H9 (cell line): ENCODE measurements at regions not wholly inside any gene's neighbourhood (a gene's known extent, or its start where the extent isn't known, plus 50 kb on each side); places are given as distances from the start of the nearest gene placed in this dataset.

ENCODE experiments used
- DNase-seq: peaks from one replicate; pipeline ENCODE4 v3.0.0-alpha.2; 2017
- H2AFZ ChIP-seq: one replicate; pipeline ENCODE4 v1.6.1; 2013; ENCODE audit warnings: mild to moderate bottlenecking, low read length, control low read depth, moderate library complexity
- H2AK5ac ChIP-seq: 2 replicates; pipeline ENCODE4 v1.6.1; 2013; ENCODE audit warnings: low read length, control low read depth, mixed read lengths; ENCODE audit not compliant: insufficient read length
- H2BK120ac ChIP-seq: one replicate; pipeline ENCODE4 v1.6.1; 2013; ENCODE audit warnings: low read depth, mild to moderate bottlenecking, low read length, control low read depth, inconsistent platforms; ENCODE audit not compliant: poor library complexity, severe bottlenecking
- H2BK12ac ChIP-seq: 2 replicates; pipeline ENCODE4 v1.6.1; 2013; ENCODE audit warnings: low read length, control low read depth, mixed read lengths, low read depth; ENCODE audit not compliant: insufficient read length
- H2BK15ac ChIP-seq: 2 replicates; pipeline ENCODE4 v1.6.1; 2013; ENCODE audit warnings: low read depth, low read length, control low read depth
- H2BK20ac ChIP-seq: one replicate; pipeline ENCODE4 v1.6.1; 2013; ENCODE audit warnings: low read depth, mild to moderate bottlenecking, low read length, control low read depth, inconsistent platforms; ENCODE audit not compliant: poor library complexity, severe bottlenecking
- H2BK5ac ChIP-seq: 2 replicates; pipeline ENCODE4 v1.6.1; 2013; ENCODE audit warnings: low read length, control low read depth, mixed read lengths; ENCODE audit not compliant: insufficient read length
- H3K14ac ChIP-seq: 2 replicates; pipeline ENCODE4 v1.6.1; 2013; ENCODE audit warnings: low read length, control low read depth; ENCODE audit not compliant: insufficient read depth
- H3K18ac ChIP-seq: 2 replicates; pipeline ENCODE4 v1.6.1; 2013; ENCODE audit warnings: low read depth, mild to moderate bottlenecking, mixed read lengths, low read length, control low read depth; ENCODE audit not compliant: insufficient read length
- H3K23ac ChIP-seq: 2 replicates; pipeline ENCODE4 v1.6.1; 2013; ENCODE audit warnings: low read length, control low read depth, mixed read lengths, low read depth; ENCODE audit not compliant: insufficient read length
- H3K23me2 ChIP-seq: 2 replicates; pipeline ENCODE4 v1.6.1; 2013; ENCODE audit warnings: low read depth, mild to moderate bottlenecking, mixed read lengths, low read length, control low read depth; ENCODE audit not compliant: insufficient read length, poor library complexity, severe bottlenecking
- H3K27ac ChIP-seq: 2 replicates; pipeline ENCODE4 v1.5.1; 2013; ENCODE audit warnings: low read length, control low read depth, mixed read lengths, low read depth; ENCODE audit not compliant: insufficient read length
- H3K27me3 ChIP-seq: 2 replicates; pipeline ENCODE4 v1.6.1; 2013; ENCODE audit warnings: low read length, control low read depth, inconsistent platforms; ENCODE audit not compliant: insufficient read depth
- H3K4ac ChIP-seq: 2 replicates; pipeline ENCODE4 v1.6.1; 2013; ENCODE audit warnings: low read depth, mild to moderate bottlenecking, control low read depth, inconsistent platforms, low read length, moderate library complexity
- H3K4me1 ChIP-seq: 2 replicates; pipeline ENCODE4 v1.6.1; 2013; ENCODE audit warnings: low read length, control low read depth, inconsistent platforms; ENCODE audit not compliant: insufficient read depth
- H3K4me2 ChIP-seq: 2 replicates; pipeline ENCODE4 v1.6.1; 2013; ENCODE audit warnings: low read length, control low read depth, mixed read lengths; ENCODE audit not compliant: insufficient read length, insufficient read depth
- H3K56ac ChIP-seq: 2 replicates; pipeline ENCODE4 v1.6.1; 2013; ENCODE audit warnings: low read depth, mild to moderate bottlenecking, mixed read lengths, low read length, control low read depth; ENCODE audit not compliant: insufficient read length
- H3K79me1 ChIP-seq: 2 replicates; pipeline ENCODE4 v1.6.1; 2013; ENCODE audit warnings: low read depth, mild to moderate bottlenecking, moderate library complexity, low read length, control low read depth, inconsistent platforms; ENCODE audit not compliant: insufficient read depth, poor library complexity, severe bottlenecking
- H3K79me2 ChIP-seq: 2 replicates; pipeline ENCODE4 v1.6.1; 2013; ENCODE audit warnings: low read length, control low read depth, inconsistent platforms; ENCODE audit not compliant: insufficient read depth
- H3K9ac ChIP-seq: 2 replicates; pipeline ENCODE4 v1.6.1; 2013; ENCODE audit warnings: low read length, control low read depth, mixed read lengths; ENCODE audit not compliant: insufficient read length; ENCODE audit errors: extremely low read depth
- H3K9me3 ChIP-seq: one replicate; pipeline ENCODE4 v1.6.1; 2013; ENCODE audit warnings: low read depth, low read length, inconsistent platforms; ENCODE audit not compliant: control insufficient read depth
- H3T11ph ChIP-seq: one replicate; pipeline ENCODE4 v1.6.1; 2013; ENCODE audit warnings: mild to moderate bottlenecking, low read length, control low read depth, inconsistent platforms
- H4K20me1 ChIP-seq: one replicate; pipeline ENCODE4 v1.6.1; 2013; ENCODE audit not compliant: control insufficient read depth, insufficient read length, insufficient read depth
- H4K5ac ChIP-seq: 2 replicates; pipeline ENCODE4 v1.6.1; 2013; ENCODE audit warnings: low read depth, mild to moderate bottlenecking, mixed read lengths, low read length, control low read depth; ENCODE audit not compliant: insufficient read length
- H4K8ac ChIP-seq: replicated peaks from 2 replicates; pipeline ENCODE4 v1.6.1; 2013; ENCODE audit warnings: low read length, control low read depth, mixed read lengths, low read depth; ENCODE audit not compliant: insufficient read length
- H4K91ac ChIP-seq: 2 replicates; pipeline ENCODE4 v1.6.1; 2013; ENCODE audit warnings: low read depth, mild to moderate bottlenecking, moderate library complexity, mixed read lengths, low read length, control low read depth; ENCODE audit not compliant: insufficient read length
- H3K27ac Mint-ChIP-seq, 3 experiments: 2 replicates in 2 of 3; 3 replicates in 1 of 3; pipeline ENCODE4 v1.8.0; 2020 to 2021; ENCODE audit warnings: mixed read lengths in 3 of 3, mild to moderate bottlenecking in 1 of 3, moderate library complexity in 1 of 3
- H3K27me3 Mint-ChIP-seq: 2 replicates; pipeline ENCODE4 v1.8.0; 2021; ENCODE audit warnings: low read depth, mild to moderate bottlenecking, moderate library complexity, mixed read lengths
- H3K36me3 Mint-ChIP-seq, 3 experiments: 2 replicates in 2 of 3; 3 replicates in 1 of 3; pipeline ENCODE4 v1.8.0; 2020 to 2021; ENCODE audit warnings: low read depth in 3 of 3, mixed read lengths in 3 of 3; ENCODE audit not compliant: insufficient read depth in 1 of 3
- H3K4me1 Mint-ChIP-seq, 2 experiments: 2 replicates each; pipeline ENCODE4 v1.8.0; 2020; ENCODE audit warnings: mixed read lengths in 2 of 2
- H3K4me3 Mint-ChIP-seq, 2 experiments: 2 replicates in 1 of 2; 3 replicates in 1 of 2; pipeline ENCODE4 v1.8.0; 2020 to 2021; ENCODE audit warnings: mild to moderate bottlenecking in 2 of 2, mixed read lengths in 2 of 2, moderate library complexity in 1 of 2
- H3K9me3 Mint-ChIP-seq, 2 experiments: 2 replicates in 1 of 2; 3 replicates in 1 of 2; pipeline ENCODE4 v1.8.0; 2020; ENCODE audit warnings: mild to moderate bottlenecking in 2 of 2, mixed read lengths in 2 of 2, moderate library complexity in 1 of 2
- WGBS: extraction: QIAGEN DNeasy Blood & Tissue Kit; methylation state at CpG from one replicate; pipeline ENCODE4 v1.1.7; 2013; ENCODE audit warnings: missing lambda C conversion rate, low lambda C conversion rate, mixed read lengths; ENCODE audit not compliant: insufficient read length; ENCODE audit errors: extremely low coverage; 5-methylcytosine and 5-hydroxymethylcytosine counted together
- TF ChIP-seq, protein P1 (sequence below): fragments of 200-600 bp; sonication (generic); conservative IDR thresholded peaks from 3 replicates; pipeline ENCODE4 v1.8.0; 2021; ENCODE audit warnings: antibody characterized with exemption, mild to moderate bottlenecking

DNA sequence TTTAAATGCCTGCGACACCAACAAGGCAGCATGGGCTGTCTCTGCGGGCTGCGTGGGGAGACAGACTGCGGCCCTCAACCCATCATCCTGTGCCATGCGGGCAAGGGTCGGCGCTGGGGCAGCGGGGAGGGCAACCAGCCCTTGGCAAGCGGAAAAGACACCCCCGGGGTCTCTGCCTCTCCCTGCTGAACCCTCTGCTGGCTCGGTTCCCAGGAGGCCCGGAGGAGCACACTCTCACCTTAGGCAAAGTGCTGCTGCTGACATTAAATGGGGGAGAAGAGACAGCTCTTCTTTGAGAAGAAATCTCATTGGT lies 129.6 kb upstream of the PPP1R26 start:
- no peak overlapping the region for H2BK5ac ChIP-seq
- no peak for DNase-seq
- no peak overlapping the region for H3K23ac ChIP-seq
- H3K4me2 ChIP-seq, result no peak overlapping the region
- no peaks in the 10 kb centered on the region for H3K27me3 ChIP-seq
- H3K4me1 Mint-ChIP-seq, result peaks cover 6 to 16% of the 10 kb centered on the region in 2 experiments; a peak in 3 of 4 replicates
- H2BK120ac ChIP-seq, result no peak overlapping the region
- H2BK12ac ChIP-seq, result no peak overlapping the region
- no peaks in the 10 kb centered on the region for H3K79me2 ChIP-seq
- H3T11ph ChIP-seq, result no peak overlapping the region
- H3K36me3 Mint-ChIP-seq, result peaks cover 0 to 4% (median 0%) of the 10 kb centered on the region in 3 experiments; a peak in 3 of 7 replicates
- no peak overlapping the region; a peak in 1 of 7 replicates for H3K27ac Mint-ChIP-seq
- peaks cover 4 to 5% of the 10 kb centered on the region in 2 experiments; a peak in 2 of 5 replicates for H3K9me3 Mint-ChIP-seq
- H3K23me2 ChIP-seq, result no peaks in the 10 kb centered on the region
- no peak overlapping the region for H2BK15ac ChIP-seq
- H3K4ac ChIP-seq, result no peak overlapping the region
- TF ChIP-seq, protein P1, sequence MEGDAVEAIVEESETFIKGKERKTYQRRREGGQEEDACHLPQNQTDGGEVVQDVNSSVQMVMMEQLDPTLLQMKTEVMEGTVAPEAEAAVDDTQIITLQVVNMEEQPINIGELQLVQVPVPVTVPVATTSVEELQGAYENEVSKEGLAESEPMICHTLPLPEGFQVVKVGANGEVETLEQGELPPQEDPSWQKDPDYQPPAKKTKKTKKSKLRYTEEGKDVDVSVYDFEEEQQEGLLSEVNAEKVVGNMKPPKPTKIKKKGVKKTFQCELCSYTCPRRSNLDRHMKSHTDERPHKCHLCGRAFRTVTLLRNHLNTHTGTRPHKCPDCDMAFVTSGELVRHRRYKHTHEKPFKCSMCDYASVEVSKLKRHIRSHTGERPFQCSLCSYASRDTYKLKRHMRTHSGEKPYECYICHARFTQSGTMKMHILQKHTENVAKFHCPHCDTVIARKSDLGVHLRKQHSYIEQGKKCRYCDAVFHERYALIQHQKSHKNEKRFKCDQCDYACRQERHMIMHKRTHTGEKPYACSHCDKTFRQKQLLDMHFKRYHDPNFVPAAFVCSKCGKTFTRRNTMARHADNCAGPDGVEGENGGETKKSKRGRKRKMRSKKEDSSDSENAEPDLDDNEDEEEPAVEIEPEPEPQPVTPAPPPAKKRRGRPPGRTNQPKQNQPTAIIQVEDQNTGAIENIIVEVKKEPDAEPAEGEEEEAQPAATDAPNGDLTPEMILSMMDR, result no peak
- no peak overlapping the region for H3K27ac ChIP-seq
- no CpG with 5 or more reads among the region's 12 CpGs for WGBS
- no peak overlapping the region for H4K5ac ChIP-seq
- no peak overlapping the region for H3K14ac ChIP-seq
- no peak overlapping the region for H3K9ac ChIP-seq
- no peak overlapping the region for H2BK20ac ChIP-seq
- no peak overlapping the region for H3K4me3 Mint-ChIP-seq
- H4K91ac ChIP-seq, result no peak overlapping the region
- no peaks in the 10 kb centered on the region for H3K9me3 ChIP-seq
- H4K8ac ChIP-seq, result no peak overlapping the region
- no peaks in the 10 kb centered on the region for H3K79me1 ChIP-seq
- H3K56ac ChIP-seq, result no peak overlapping the region
- H3K27me3 Mint-ChIP-seq, result peaks cover 2% of the 10 kb centered on the region
- H2AFZ ChIP-seq, result no peak overlapping the region
- no peak overlapping the region for H3K18ac ChIP-seq
- H4K20me1 ChIP-seq, result no peaks in the 10 kb centered on the region
- H3K4me1 ChIP-seq, result no peaks in the 10 kb centered on the region; the same call in 1 of the 2 replicates
- no peak overlapping the region for H2AK5ac ChIP-seq
